Fibroblast of pulmonary artery (primary cell): ENCODE measurements at regions not wholly inside any gene's neighbourhood (a gene's known extent, or its start where the extent isn't known, plus 50 kb on each side); places are given as distances from the start of the nearest gene placed in this dataset.

Experiments
- DNase-seq: peaks from one replicate; pipeline ENCODE4 v3.0.0-alpha.2; 2010; ENCODE audit warnings: low read depth
- H3K4me3 ChIP-seq: replicated peaks from 2 replicates; pipeline ENCODE4 v1.5.1; 2011; ENCODE audit warnings: low read depth, mild to moderate bottlenecking, control low read depth, low read length, moderate library complexity
- TF ChIP-seq, protein P1 (sequence below): IDR thresholded peaks from 2 replicates; pipeline ENCODE4 v1.5.1; 2011; ENCODE audit warnings: mild to moderate bottlenecking, control low read depth, low read length, inconsistent platforms; ENCODE audit errors: missing control alignments

DNA sequence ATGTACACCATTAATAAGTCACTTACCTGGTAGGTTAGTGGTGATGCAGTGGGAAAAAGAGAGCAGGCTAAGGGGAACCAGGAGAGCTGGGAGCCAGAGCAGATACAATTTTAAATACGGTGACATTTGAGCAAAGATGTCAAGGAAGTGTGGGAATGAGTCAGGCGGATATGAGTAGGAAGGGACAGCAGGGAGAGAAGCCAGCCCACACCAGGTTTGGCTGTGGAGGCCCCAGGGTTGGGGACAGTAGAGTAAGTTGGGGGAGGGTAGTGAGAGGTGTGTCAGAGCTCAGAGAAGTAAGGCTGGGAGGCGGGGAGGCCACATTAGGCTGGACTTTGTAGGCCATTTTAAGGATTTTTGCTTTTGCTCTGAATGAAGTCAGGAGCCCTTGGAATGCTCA lies 482.0 kb downstream of the DISC1 start:
- DNase-seq = no peak
- TF ChIP-seq, protein P1, sequence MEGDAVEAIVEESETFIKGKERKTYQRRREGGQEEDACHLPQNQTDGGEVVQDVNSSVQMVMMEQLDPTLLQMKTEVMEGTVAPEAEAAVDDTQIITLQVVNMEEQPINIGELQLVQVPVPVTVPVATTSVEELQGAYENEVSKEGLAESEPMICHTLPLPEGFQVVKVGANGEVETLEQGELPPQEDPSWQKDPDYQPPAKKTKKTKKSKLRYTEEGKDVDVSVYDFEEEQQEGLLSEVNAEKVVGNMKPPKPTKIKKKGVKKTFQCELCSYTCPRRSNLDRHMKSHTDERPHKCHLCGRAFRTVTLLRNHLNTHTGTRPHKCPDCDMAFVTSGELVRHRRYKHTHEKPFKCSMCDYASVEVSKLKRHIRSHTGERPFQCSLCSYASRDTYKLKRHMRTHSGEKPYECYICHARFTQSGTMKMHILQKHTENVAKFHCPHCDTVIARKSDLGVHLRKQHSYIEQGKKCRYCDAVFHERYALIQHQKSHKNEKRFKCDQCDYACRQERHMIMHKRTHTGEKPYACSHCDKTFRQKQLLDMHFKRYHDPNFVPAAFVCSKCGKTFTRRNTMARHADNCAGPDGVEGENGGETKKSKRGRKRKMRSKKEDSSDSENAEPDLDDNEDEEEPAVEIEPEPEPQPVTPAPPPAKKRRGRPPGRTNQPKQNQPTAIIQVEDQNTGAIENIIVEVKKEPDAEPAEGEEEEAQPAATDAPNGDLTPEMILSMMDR = no peak
- H3K4me3 ChIP-seq = no peak overlapping the region

DNA sequence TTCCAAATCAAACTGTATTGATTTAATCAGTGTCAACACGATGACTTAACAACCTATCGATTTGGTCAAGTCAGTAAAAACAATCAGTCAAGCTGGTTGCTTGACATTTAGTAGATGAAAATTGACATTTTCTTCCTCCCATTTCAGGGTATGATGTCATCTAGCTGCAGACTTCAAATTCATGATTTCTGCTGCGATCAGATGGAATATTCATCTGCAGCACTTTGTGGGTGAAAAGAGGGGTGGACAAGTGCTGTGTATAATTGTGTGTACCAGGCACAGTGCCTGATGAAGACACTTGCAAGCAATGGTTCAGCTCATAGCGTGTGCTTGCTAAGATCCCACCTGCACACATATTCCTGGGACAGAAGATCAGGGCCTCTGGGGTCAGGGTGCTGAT lies 479.8 kb downstream of the DISC1 start:
- DNase-seq = no peak
- TF ChIP-seq, protein P1 = no peak
- no peak overlapping the region for H3K4me3 ChIP-seq

DNA sequence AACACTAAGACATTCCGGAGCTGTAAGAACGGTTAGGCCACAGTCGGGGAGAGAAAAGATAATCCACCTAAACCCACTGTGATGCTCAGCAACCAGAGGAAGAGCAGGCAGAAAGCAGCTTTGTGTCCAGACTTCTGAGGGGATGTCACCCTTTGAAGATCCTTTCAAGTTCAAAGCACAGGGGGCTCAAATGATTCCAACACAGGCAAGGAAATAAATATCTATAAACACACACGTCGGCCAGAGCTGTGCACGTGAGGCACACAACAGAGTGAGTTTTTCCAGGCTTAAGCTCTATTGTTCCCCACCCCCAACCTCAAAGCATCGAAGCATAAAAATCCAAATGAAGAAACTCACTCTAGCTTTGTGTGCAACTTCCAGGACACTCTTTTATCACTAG lies 479.0 kb downstream of the DISC1 start:
- TF ChIP-seq, protein P1 = no peak
- no peak overlapping the region for H3K4me3 ChIP-seq
- DNase-seq = no peak

DNA sequence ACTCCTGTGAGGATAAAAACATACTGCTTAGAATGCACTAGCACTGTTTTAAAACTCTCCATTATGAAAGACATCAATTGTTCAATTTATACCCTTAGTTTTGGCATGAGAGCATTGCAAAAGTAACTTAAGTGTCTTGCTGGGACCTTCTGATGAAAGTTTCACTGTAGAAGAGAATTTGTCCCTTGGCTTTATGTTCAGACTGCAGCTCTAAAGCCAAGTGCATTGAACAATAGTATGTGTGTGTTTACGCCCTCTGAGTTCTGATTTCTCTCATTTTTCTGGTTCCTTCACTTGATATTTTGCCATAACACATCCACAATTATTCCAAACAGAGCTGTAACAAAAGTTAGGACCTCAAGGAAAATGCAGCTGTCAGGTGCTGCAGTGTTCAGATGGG lies 474.6 kb downstream of the DISC1 start:
- no peak overlapping the region for H3K4me3 ChIP-seq
- TF ChIP-seq, protein P1 = no peak
- no peak for DNase-seq

DNA sequence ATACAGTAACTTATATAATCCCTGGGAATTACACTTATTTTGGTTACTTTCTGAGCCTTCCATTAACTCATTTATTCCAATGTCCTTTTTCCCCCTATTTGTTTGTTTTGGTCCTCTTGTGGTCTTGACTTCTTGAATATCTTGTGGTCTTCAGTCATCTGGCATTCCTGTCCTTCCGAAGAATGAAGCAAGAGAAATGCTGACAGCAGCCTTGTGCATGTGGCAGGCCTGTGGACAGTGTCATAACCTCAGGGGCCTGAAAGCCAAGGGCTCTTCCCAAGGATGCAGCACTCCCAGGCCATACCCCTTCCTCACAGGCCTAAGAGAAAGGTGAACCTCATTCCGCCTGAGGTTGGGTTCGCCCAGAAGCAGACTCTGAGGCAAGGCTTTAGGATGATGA lies 470.2 kb downstream of the DISC1 start:
- TF ChIP-seq, protein P1 = no peak
- H3K4me3 ChIP-seq = no peak overlapping the region
- no peak for DNase-seq
